Activated CD8-positive, alpha-beta memory T cell treated with anti-CD3 and anti-CD28 coated beads for 48 hours (primary cell): ENCODE measurements at regions not wholly inside any gene's neighbourhood (a gene's known extent, or its start where the extent isn't known, plus 50 kb on each side); places are given as distances from the start of the nearest gene placed in this dataset.

Experiments
- DNase-seq, 3 experiments: peaks; one replicate each; pipeline ENCODE4 v3.0.0-alpha.2; 2020; ENCODE audit warnings: low read depth in 2 of 3, low spot score in 2 of 3

- DNase-seq = no peak
These were observed 509.1 kb downstream of the INHBA start for GRCh38 chr7:41193738-41194282.

GRCh38 chr7:41190581-41190980 lies 512.3 kb downstream of the INHBA start:
- DNase-seq = no peak

- no peak for DNase-seq
These were observed 513.0 kb downstream of the INHBA start for GRCh38 chr7:41189866-41190265.

GRCh38 chr7:41188163-41189130 lies 514.4 kb downstream of the INHBA start:
- DNase-seq = no peak

- DNase-seq = no peak
These were observed 515.6 kb downstream of the INHBA start for GRCh38 chr7:41187322-41187721.

DNA sequence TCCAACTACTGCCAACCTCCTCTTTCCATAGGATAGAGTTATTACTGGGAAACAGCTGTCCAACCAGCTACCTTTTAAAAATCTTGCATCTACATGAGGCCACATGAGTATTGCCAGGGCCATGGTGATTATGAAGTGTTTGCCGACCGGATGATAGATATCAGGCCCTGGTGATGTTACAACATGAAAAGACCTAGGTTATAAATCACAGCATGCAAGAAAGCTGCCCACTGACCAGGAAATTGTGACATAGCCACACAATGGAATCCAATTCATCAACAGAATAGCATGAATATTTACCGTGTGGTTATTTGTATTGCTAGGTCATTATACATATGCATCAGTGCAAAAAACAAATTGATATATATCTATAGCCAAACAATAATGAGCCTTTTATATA lies 517.0 kb downstream of the INHBA start:
- DNase-seq = no peak

DNA sequence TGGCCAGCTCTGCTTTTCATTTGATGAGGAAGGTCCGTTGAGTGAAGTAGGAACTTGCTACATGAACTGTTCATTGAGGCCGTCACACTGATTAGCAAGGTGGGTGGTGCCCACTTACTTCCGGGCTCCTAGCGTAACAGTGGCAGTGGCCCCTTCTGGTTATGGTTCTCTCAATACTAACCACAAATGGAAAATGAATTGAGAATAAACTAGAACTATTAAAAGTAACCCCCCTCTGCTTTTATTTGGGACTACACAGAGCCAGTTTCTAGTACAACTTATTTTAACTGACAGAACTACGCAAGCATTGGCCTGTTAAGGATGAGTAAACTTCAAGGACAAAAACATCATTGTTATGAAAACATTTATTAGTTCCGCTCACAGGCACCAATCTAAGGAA lies 519.1 kb downstream of the INHBA start:
- no peak for DNase-seq

DNA sequence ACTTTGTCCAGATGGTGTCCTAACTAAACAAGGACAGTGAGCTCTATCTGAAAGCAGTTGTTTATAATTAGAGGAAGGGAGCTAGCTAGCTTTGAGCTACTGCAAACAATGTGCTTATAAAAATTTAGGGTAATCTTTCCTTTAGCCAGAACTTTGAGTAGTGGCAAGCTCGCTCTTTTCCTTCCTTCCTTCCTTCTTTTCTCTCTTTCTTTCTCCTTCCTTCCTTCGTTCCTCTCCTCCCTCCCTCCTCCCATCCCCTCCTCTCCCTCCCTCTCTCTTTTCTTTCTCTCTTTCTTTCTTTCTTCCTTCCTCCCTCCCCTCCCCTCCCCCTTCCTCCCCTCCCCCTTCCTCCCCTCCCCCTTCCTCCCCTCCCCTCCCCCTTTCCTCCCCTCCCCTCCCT lies 520.1 kb downstream of the INHBA start:
- no peak for DNase-seq

DNA sequence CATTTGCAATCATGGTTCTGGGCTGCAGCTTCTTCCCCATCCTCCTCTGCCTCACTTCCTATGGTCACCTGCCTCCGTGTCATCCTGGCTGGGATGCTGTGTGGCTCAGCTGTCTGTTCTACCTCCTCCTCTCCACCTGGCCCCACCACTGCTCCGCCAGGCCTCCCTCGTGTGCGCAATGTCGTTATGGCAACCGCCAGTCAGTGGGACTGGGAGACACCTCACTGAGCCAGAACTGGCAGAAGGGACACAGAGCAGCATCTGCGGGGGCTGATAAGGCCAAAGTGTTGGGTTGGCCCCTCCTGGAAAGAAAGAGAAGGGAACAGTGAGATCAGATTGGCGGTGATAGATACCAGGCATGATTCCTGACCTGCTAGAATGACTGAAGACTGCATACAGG lies 527.5 kb downstream of the INHBA start:
- DNase-seq = no peak

- no peak for DNase-seq
These were observed 528.4 kb downstream of the INHBA start for GRCh38 chr7:41174521-41174920.

DNA sequence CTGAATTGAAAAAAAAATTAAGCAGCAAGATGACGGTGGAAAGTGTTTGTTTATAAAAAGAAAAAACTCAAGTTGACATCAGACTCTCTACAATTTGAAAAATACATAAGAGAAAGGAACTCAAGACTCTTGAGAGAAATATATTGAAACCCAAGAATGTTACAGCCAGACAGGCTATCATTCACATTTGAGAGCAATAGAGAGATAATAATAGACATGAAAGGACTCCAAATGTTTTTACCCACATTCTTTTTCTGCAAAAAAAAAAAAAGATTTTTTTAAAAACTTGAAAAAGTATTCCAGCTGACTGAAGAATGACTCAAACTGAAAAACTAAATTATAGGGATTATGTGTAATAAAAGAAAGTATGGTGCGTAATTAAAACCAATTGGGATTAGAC lies 532.4 kb downstream of the INHBA start:
- DNase-seq = no peak

- DNase-seq = no peak
These were observed 533.6 kb downstream of the INHBA start for GRCh38 chr7:41169317-41169716.

DNA sequence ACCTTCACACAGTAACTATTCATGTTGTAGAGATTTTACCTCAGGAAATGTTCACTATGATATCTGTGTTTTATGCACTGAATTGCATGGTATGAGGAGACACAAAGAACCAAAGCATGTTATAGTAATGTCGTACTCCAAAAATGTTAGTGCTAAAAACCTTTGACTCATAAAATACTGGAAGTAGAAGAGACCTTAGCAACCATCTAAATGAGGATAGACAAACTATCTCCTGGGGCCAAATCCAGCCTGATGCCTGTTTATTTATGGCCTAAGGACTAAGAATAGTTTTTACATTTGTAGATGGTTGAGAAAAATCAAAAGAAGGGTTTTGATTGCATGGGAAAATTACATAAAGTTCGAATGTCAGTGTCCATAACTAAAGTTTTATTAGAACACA lies 535.1 kb downstream of the INHBA start:
- no peak for DNase-seq

DNA sequence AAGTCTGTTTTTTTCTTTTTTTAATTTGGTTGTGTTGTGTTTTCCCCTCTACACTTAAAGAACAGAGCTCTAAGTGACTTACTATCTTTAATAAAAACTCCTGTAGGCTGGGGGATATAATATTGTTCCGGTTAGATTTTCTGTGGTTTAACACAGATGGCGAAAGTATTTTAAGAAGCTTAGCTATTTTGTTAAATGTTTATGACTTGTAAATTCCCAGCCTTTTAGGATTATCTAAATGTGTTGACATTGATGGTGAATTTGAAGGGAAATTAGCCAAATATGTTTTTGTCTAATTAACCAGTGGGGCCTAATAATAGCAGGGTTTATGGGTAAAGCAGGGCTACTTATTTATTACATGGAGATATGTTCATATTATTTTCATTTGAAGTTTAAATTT lies 538.5 kb downstream of the INHBA start:
- no peak for DNase-seq

- DNase-seq = no peak
These were observed 538.9 kb downstream of the INHBA start for GRCh38 chr7:41163991-41164390.

DNA sequence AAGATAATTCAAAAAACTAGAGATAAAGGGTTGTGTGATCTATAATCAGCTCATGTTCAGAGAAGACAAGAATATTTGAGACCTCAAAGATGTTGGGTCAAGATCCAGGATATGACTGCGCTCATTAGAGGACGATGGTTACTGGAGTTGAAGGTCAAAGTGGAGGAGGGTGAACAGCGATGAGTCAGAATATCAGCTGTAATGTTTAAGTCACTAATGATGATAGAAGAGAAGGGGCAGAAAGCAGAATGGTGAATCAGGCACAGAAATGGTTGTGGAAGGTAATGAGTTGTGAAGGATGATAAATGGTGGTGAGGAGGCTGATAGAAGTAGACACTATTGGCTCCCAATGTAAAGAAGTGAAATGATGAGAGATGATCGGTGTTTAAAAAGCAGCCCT lies 540.3 kb downstream of the INHBA start:
- no peak for DNase-seq

- no peak for DNase-seq
These were observed 541.8 kb downstream of the INHBA start for GRCh38 chr7:41161041-41161587.

- no peak for DNase-seq
These were observed 546.6 kb downstream of the INHBA start for GRCh38 chr7:41156268-41156667.

DNA sequence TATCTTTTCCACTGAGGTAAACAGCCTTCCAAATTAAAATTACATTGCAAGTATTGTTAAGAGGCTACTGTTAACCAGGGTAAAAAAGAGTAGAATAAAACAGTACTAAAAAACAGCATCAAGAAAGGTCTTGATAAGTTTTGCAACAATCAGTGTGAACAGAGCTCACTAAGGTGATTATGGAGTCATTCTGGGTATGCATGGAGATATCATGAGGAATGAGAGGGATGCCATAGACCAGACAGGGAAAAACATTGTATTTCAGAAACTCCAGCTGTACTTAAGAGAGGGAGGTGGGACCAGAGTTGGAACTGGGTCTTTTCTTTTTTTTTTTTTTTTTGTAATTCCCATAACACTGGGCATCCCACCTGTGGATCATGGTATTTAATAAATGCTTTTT lies 549.6 kb downstream of the INHBA start:
- DNase-seq = no peak

GRCh38 chr7:41152179-41152678 lies 550.7 kb downstream of the INHBA start:
- DNase-seq = no peak

GRCh38 chr7:41149576-41149975 lies 553.3 kb downstream of the INHBA start:
- no peak for DNase-seq

- DNase-seq = no peak
These were observed 554.4 kb downstream of the INHBA start for GRCh38 chr7:41148521-41148951.
